ENCODE measurements at regions not wholly inside any gene's neighbourhood (a gene's known extent, or its start where the extent isn't known, plus 50 kb on each side); places are given as distances from the start of the nearest gene placed in this dataset.

DNA sequence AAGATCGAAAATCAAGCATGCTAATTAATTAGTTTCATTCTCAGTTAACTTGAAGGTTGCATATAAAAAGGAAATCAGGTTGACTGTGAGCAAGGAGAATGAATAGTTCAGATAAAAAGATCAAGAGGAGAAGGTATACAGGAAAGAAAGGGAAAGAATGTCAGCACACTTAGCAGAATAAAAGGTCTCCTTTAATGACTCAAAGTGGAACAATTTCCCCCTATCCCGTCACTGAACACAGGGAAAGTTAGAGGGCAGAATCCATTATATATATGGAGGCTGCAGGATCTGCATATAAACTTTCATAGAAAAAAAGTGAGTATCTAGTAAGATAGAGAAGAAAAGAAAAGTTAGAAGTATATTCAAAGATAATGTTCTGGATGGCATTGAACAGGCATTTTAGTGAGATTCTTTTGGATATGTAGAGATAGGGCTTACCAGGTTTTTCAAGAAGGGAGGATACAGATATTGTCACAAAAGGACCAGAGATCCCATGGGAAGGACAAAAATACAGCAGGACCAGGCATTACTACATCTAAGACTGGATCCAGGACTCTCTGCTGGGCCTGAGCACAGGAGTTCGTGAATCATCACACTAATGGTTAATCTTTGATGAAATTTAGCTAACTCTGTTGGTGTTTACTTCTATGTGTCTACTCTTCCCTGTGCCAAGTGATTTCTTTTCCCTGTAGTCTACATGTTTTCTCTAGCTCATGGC is 988.2 kb upstream of the ARRDC3 start:
- H3K27ac ChIP-seq, result no peak overlapping the region
- TF ChIP-seq ZFX (IDR thresholded peaks at IDR 0.05), result no peak
- TF ChIP-seq, protein P1, sequence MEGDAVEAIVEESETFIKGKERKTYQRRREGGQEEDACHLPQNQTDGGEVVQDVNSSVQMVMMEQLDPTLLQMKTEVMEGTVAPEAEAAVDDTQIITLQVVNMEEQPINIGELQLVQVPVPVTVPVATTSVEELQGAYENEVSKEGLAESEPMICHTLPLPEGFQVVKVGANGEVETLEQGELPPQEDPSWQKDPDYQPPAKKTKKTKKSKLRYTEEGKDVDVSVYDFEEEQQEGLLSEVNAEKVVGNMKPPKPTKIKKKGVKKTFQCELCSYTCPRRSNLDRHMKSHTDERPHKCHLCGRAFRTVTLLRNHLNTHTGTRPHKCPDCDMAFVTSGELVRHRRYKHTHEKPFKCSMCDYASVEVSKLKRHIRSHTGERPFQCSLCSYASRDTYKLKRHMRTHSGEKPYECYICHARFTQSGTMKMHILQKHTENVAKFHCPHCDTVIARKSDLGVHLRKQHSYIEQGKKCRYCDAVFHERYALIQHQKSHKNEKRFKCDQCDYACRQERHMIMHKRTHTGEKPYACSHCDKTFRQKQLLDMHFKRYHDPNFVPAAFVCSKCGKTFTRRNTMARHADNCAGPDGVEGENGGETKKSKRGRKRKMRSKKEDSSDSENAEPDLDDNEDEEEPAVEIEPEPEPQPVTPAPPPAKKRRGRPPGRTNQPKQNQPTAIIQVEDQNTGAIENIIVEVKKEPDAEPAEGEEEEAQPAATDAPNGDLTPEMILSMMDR (conservative IDR thresholded peaks at IDR 0.05), result no peak

- TF ChIP-seq, protein P1 (conservative IDR thresholded peaks at IDR 0.05), result no peak
- no peak for TF ChIP-seq ZFX (IDR thresholded peaks at IDR 0.05)
Observed at GRCh38 chr5:92370032-92370431, 986.9 kb upstream of the ARRDC3 start.

DNA sequence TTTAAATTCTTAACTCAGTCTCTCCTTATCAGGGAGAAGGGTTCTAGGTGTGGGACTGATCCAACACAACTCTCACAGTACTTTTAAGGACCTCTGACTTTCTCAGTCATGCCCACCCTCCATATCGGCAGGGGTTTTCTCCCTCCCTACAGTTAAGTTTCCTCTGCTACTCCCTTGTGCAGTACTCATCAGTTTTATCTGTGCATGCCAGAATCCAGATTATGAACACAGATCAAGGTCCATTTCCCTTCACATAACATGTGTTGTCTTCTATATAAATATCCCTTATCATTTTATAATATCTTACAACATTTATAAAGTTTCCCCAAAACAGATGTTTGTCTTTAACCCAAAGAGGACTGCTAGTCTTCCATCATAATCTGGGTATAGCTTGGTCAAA is 986.5 kb upstream of the ARRDC3 start:
- H3K27ac ChIP-seq, result peak overlapping the region; percentile 47; the same call in 1 of the 2 replicates
- TF ChIP-seq, protein P1 (conservative IDR thresholded peaks at IDR 0.05), result no peak
- TF ChIP-seq ZFX (IDR thresholded peaks at IDR 0.05), result no peak

More at GRCh38 chr5:92370032-92370431, 986.9 kb upstream of the ARRDC3 start:
- H3K27ac ChIP-seq, result no peak overlapping the region

GRCh38 chr5:92364986-92365550 is 982.0 kb upstream of the ARRDC3 start:
- TF ChIP-seq, protein P1 (conservative IDR thresholded peaks at IDR 0.05), result no peak
- TF ChIP-seq ZFX (IDR thresholded peaks at IDR 0.05), result no peak
- H3K27ac ChIP-seq, result no peak overlapping the region

- H3K27ac ChIP-seq, result no peak overlapping the region
- TF ChIP-seq, protein P1 (conservative IDR thresholded peaks at IDR 0.05), result no peak
- no peak for TF ChIP-seq ZFX (IDR thresholded peaks at IDR 0.05)
Observed at GRCh38 chr5:92353107-92354030, 970.3 kb upstream of the ARRDC3 start.

GRCh38 chr5:92337772-92338234 is 954.7 kb upstream of the ARRDC3 start:
- no peak for TF ChIP-seq ZFX (IDR thresholded peaks at IDR 0.05)
- TF ChIP-seq, protein P1 (conservative IDR thresholded peaks at IDR 0.05), result no peak
- H3K27ac ChIP-seq, result no peak overlapping the region
